ENCODE measurements at regions not wholly inside any gene's neighbourhood (a gene's known extent, or its start where the extent isn't known, plus 50 kb on each side); places are given as distances from the start of the nearest gene placed in this dataset.
A peak's percentile ranks its signal among the peaks of the same experiment; 100 is the strongest.

GRCh38 chr7:54955696-54956420 is 63.0 kb upstream of the EGFR start:
- no peak for DNase-seq (ENCODE audit: low read depth)
- TF ChIP-seq CTCF (IDR thresholded peaks at IDR 0.05; ENCODE audit: low read depth, low read length) (no peak), MYC (IDR thresholded peaks at IDR 0.05; ENCODE audit: low read depth, low read length) (no peak), POLR2A (IDR thresholded peaks at IDR 0.05; ENCODE audit: extremely low read depth, insufficient read length) (no peak)
- TF ChIP-seq, protein P1, sequence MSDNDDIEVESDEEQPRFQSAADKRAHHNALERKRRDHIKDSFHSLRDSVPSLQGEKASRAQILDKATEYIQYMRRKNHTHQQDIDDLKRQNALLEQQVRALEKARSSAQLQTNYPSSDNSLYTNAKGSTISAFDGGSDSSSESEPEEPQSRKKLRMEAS (IDR thresholded peaks at IDR 0.05; ENCODE audit: low read depth, low read length): no peak
- no peak overlapping the region for H3K4me3 ChIP-seq (ENCODE audit: low read depth, low read length)

DNA sequence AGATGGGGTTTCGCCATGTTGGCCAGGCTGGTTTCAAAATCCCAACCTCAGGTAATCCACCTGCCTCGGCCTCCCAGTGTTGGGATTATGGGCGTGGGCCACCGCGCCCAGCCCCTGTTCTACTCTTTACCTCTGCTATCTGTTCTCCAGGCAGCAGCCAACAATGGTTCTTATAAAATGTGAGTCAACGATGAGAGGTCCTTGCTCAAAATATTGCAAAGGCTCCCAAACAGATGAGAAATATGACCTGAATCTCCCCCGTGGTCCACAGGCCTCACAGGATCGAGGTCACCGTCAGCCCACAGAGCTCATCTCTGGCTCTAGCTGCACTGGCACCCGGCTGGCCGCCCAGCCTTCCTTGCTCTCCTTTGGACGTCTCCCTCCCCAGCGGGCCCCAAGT is 62.0 kb upstream of the EGFR start:
- DNase-seq (ENCODE audit: low read depth): no peak
- TF ChIP-seq, protein P1 (IDR thresholded peaks at IDR 0.05; ENCODE audit: low read depth, low read length): no peak
- no peak for TF ChIP-seq CTCF (IDR thresholded peaks at IDR 0.05; ENCODE audit: low read depth, low read length)
- no peak for TF ChIP-seq POLR2A (IDR thresholded peaks at IDR 0.05; ENCODE audit: extremely low read depth, insufficient read length)
- H3K4me3 ChIP-seq (ENCODE audit: low read depth, low read length): no peak overlapping the region

DNA sequence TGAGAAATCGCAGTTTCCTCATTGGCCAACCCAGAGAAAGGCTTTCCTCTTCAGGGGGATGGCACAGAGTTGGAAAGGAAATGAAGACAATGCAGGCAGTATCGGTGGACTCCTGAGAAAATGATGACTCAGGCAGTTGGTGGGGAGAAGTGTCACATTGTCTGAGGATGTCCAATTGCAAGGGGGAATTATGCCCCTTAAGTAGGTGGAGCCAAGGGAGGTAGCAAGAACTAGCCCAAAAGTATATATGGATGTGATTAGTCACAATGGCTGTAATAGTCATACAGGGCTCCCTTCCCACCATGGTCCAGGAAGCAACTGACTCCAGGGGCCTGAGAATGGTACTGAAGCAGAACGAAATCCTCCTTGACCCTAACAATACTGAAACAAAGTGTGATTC is 58.3 kb upstream of the EGFR start:
- peak; percentile 9 for DNase-seq (ENCODE audit: low read depth)
- TF ChIP-seq CTCF (IDR thresholded peaks at IDR 0.05; ENCODE audit: low read depth, low read length) (no peak), POLR2A (IDR thresholded peaks at IDR 0.05; ENCODE audit: extremely low read depth, insufficient read length) (no peak), MYC (IDR thresholded peaks at IDR 0.05; ENCODE audit: low read depth, low read length) (no peak)
- TF ChIP-seq, protein P1 (IDR thresholded peaks at IDR 0.05; ENCODE audit: low read depth, low read length): no peak
- H3K4me3 ChIP-seq (ENCODE audit: low read depth, low read length): no peak overlapping the region

DNA sequence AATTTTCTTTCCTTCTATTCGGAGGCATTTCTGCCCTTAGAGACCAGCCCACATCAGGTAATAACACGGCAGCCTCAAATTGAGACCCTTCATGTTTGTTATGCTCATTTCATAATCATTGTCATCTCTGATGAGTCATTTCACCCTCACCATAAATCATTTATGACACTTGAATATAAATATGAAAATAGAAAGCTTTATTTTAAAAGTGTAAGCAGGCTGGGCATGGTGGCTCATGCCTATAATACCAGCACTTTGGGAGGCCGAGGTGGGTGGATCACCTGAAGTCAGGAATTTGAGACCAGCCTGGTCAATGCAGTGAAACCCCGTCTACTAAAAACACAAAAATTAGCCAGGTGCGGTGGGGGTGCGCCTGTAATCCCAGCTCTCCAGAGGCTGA is 57.4 kb upstream of the EGFR start:
- no peak for DNase-seq (ENCODE audit: low read depth)
- TF ChIP-seq POLR2A (IDR thresholded peaks at IDR 0.05; ENCODE audit: extremely low read depth, insufficient read length) (no peak), CTCF (IDR thresholded peaks at IDR 0.05; ENCODE audit: low read depth, low read length) (no peak), MYC (IDR thresholded peaks at IDR 0.05; ENCODE audit: low read depth, low read length) (no peak)
- TF ChIP-seq, protein P1 (IDR thresholded peaks at IDR 0.05; ENCODE audit: low read depth, low read length): no peak
- no peak overlapping the region for H3K4me3 ChIP-seq (ENCODE audit: low read depth, low read length)

DNA sequence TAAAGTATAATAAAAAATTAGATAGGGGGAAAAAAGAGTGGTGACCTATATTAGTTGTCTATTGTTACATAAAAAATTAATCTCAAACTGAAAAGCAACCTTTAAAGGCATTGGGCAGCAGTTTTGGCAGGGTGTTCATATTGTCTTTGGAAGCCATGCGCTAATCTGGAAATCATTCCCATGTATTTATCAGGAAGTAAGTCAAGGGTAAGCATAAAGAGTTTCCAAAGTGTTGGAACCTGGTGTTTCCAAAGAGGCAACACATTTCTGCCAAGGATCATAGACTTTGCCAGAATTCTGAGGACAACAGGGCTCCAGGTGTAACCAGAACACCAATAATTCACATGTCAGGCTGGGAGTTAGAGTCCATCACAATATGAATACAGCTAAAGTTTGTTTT is 55.7 kb upstream of the EGFR start:
- H3K4me3 ChIP-seq (ENCODE audit: low read depth, low read length): no peak overlapping the region
- no peak for TF ChIP-seq CTCF (IDR thresholded peaks at IDR 0.05; ENCODE audit: low read depth, low read length)
- no peak for DNase-seq (ENCODE audit: low read depth)

DNA sequence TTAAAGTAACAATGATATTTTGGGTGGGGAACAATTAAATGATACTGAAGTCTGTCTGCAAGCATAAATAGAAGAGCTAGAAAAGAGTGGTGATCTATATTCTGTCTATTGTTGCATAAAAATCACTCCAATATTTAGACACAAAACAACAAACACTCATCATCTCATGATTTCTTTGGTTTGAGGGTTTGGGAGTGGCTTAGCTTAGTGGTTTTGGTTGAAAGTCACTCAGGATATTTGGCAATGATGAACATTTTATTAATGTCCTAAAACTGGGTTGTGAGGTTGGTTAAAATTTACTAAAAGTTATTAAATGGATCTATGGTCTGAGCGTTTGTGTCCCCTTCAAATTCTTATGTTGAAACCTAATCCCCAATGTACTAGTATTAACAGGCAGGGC is 54.7 kb upstream of the EGFR start:
- no peak overlapping the region for H3K4me3 ChIP-seq (ENCODE audit: low read depth, low read length)
- no peak for DNase-seq (ENCODE audit: low read depth)
- TF ChIP-seq CTCF (IDR thresholded peaks at IDR 0.05; ENCODE audit: low read depth, low read length): no peak
- no peak for TF ChIP-seq MYC (IDR thresholded peaks at IDR 0.05; ENCODE audit: low read depth, low read length)
- TF ChIP-seq POLR2A (IDR thresholded peaks at IDR 0.05; ENCODE audit: extremely low read depth, insufficient read length): no peak
- TF ChIP-seq, protein P1 (IDR thresholded peaks at IDR 0.05; ENCODE audit: low read depth, low read length): no peak
